Right hindlimb (tissue), 1 donor: ENCODE measurements at regions not wholly inside any gene's neighbourhood (a gene's known extent, or its start where the extent isn't known, plus 50 kb on each side); places are given as distances from the start of the nearest gene placed in this dataset.

Experiments
- DNase-seq: peaks from one replicate; pipeline ENCODE4 v3.0.0-alpha.2; 2018

- no peak for DNase-seq
These were observed 316.8 kb upstream of the KLF12 start for GRCh38 chr13:74450964-74451363.

GRCh38 chr13:74450525-74450845, 316.3 kb upstream of the KLF12 start:
- DNase-seq, result no peak

GRCh38 chr13:74449811-74450524, 315.8 kb upstream of the KLF12 start:
- no peak for DNase-seq

- DNase-seq, result no peak
These were observed 310.8 kb upstream of the KLF12 start for GRCh38 chr13:74444864-74445479.

- no peak for DNase-seq
These were observed 310.0 kb upstream of the KLF12 start for GRCh38 chr13:74444161-74444571.

GRCh38 chr13:74443631-74444030, 309.4 kb upstream of the KLF12 start:
- peak; percentile 50 for DNase-seq

GRCh38 chr13:74442751-74443150, 308.5 kb upstream of the KLF12 start:
- no peak for DNase-seq

- no peak for DNase-seq
These were observed 304.7 kb upstream of the KLF12 start for GRCh38 chr13:74438901-74439300.

- DNase-seq, result no peak
These were observed 300.6 kb upstream of the KLF12 start for GRCh38 chr13:74434782-74435181.

- DNase-seq, result no peak
These were observed 290.3 kb upstream of the KLF12 start for GRCh38 chr13:74424455-74424854.

GRCh38 chr13:74423434-74423833, 289.2 kb upstream of the KLF12 start:
- DNase-seq, result no peak

GRCh38 chr13:74414458-74414857, 280.3 kb upstream of the KLF12 start:
- no peak for DNase-seq

- no peak for DNase-seq
These were observed 279.3 kb upstream of the KLF12 start for GRCh38 chr13:74413482-74413881.

GRCh38 chr13:74409551-74409950, 275.3 kb upstream of the KLF12 start:
- DNase-seq, result no peak

GRCh38 chr13:74406420-74406819, 272.2 kb upstream of the KLF12 start:
- DNase-seq, result no peak

GRCh38 chr13:74398599-74398998, 264.4 kb upstream of the KLF12 start:
- DNase-seq, result no peak

GRCh38 chr13:74389056-74389455, 254.9 kb upstream of the KLF12 start:
- DNase-seq, result no peak

GRCh38 chr13:74388626-74389025, 254.4 kb upstream of the KLF12 start:
- DNase-seq, result no peak

GRCh38 chr13:74372511-74372910, 238.3 kb upstream of the KLF12 start:
- DNase-seq, result no peak

- DNase-seq, result no peak
These were observed 233.0 kb upstream of the KLF12 start for GRCh38 chr13:74367193-74367592.

GRCh38 chr13:74361274-74361673, 227.1 kb upstream of the KLF12 start:
- no peak for DNase-seq

- DNase-seq, result no peak
These were observed 212.8 kb upstream of the KLF12 start for GRCh38 chr13:74346960-74347359.

GRCh38 chr13:74338341-74338740, 204.1 kb upstream of the KLF12 start:
- DNase-seq, result no peak

- DNase-seq, result no peak
These were observed 202.3 kb upstream of the KLF12 start for GRCh38 chr13:74336546-74336945.

GRCh38 chr13:74335370-74335769, 201.2 kb upstream of the KLF12 start:
- DNase-seq, result no peak
